Spleen (tissue), 11 donors: ENCODE measurements at regions not wholly inside any gene's neighbourhood (a gene's known extent, or its start where the extent isn't known, plus 50 kb on each side); places are given as distances from the start of the nearest gene placed in this dataset.

Experiments used
- DNase-seq: peaks from one replicate; pipeline ENCODE4 v3.0.0-alpha.2; 2020
- H3K27ac ChIP-seq, 8 donors: fragments of 200-600 bp; sonication (generic) in 7 of 8; 1 replicate in 4 of 8; 2 replicates in 4 of 8; pipeline versions ENCODE4 v1.5.0 to v1.8.0; 2016 to 2021; ENCODE audit warnings: inconsistent platforms in 4 of 8, mild to moderate bottlenecking in 4 of 8, moderate library complexity in 1 of 8
- H3K27me3 ChIP-seq, 7 donors: fragments of 200-600 bp; sonication (generic) in 6 of 7; replicated peaks in 1 of 7; 1 replicate in 4 of 7; 2 replicates in 3 of 7; pipeline versions ENCODE4 v1.5.0 to v1.8.0; 2016 to 2021; ENCODE audit warnings: inconsistent platforms in 3 of 7, mild to moderate bottlenecking in 1 of 7
- H3K36me3 ChIP-seq, 6 donors: fragments of 200-600 bp; sonication (generic) in 5 of 6; 1 replicate in 4 of 6; 2 replicates in 2 of 6; pipeline versions ENCODE4 v1.5.0 to v1.8.0; 2016 to 2021; ENCODE audit warnings: inconsistent platforms in 2 of 6
- H3K4me1 ChIP-seq, 6 donors: fragments of 200-600 bp; sonication (generic) in 5 of 6; 1 replicate in 3 of 6; 2 replicates in 3 of 6; pipeline versions ENCODE4 v1.5.0 to v1.8.0; 2016 to 2021; ENCODE audit warnings: inconsistent platforms in 3 of 6
- H3K4me3 ChIP-seq, 8 donors: fragments of 200-600 bp; sonication (generic) in 7 of 8; 1 replicate in 4 of 8; 2 replicates in 4 of 8; pipeline versions ENCODE4 v1.5.0 to v1.8.0; 2016 to 2021; ENCODE audit warnings: inconsistent platforms in 4 of 8, mild to moderate bottlenecking in 4 of 8, moderate library complexity in 2 of 8
- H3K9me3 ChIP-seq, 8 donors: fragments of 200-600 bp; sonication (generic) in 7 of 8; 1 replicate in 4 of 8; 2 replicates in 4 of 8; pipeline versions ENCODE4 v1.5.0 to v1.8.0; 2016 to 2021; ENCODE audit warnings: inconsistent platforms in 4 of 8
- CTCF ChIP-seq, 11 experiments: fragments of 200-600 bp in 7 of 11; fragments of 450-650 bp in 4 of 11; sonication (generic) in 4 of 11; IDR thresholded peaks in 8 of 11; conservative IDR thresholded peaks in 3 of 11; 1 replicate in 7 of 11; 2 replicates in 4 of 11; pipeline versions ENCODE4 v1.4.0 to v1.8.0; 2016 to 2021; ENCODE audit warnings: antibody characterized with exemption in 11 of 11, inconsistent platforms in 4 of 11, mild to moderate bottlenecking in 1 of 11
- POLR2A ChIP-seq, 3 donors: fragments of 450-650 bp; IDR thresholded peaks; one replicate each; pipeline ENCODE4 v1.5.1; 2017; ENCODE audit warnings: antibody characterized with exemption in 3 of 3, mild to moderate bottlenecking in 1 of 3
- POLR2AphosphoS5 ChIP-seq, 3 donors: sonication (generic); formaldehyde crosslinking; IDR thresholded peaks; one replicate each; pipeline ENCODE4 v1.5.1; 2017; ENCODE audit warnings: antibody characterized with exemption in 3 of 3
- WGBS, 5 donors: extraction: QIAGEN DNeasy Blood & Tissue Kit in 3 of 5; methylation state at CpG; one replicate each; pipeline versions ENCODE4 v1.1.5 to v1.1.7; 2013 to 2018; 5-methylcytosine and 5-hydroxymethylcytosine counted together
- intact Hi-C: fragments of 100-400 bp; cut with DNase I; formaldehyde crosslinking; loops from one replicate; pipeline ENCODE4 v1.15.0; 2023; ENCODE audit warnings: low total_unique reads
- donor health status: healthy with polysubstance abuse.
- donor health status: DM: no; HTN: no; CAD: no; lungs with moderate emphysema.
- donor health status: DM: no; HTN: no; CAD: no.
- donor health status: Bipolar disorder and iron deficiency.
- donor health status: healthy.
- donor health status: DM: no; HTN: no; CAD: no.
- donor health status: DM: yes; HTN: yes; CAD: no.

GRCh38 chr1:2949966-2950925 lies 71.0 kb upstream of the ACTRT2 start:
- H3K36me3 ChIP-seq, result no peaks in the 10 kb centered on the region
- intact Hi-C loops, result no loop called here
- DNase-seq, result peak; percentile 43
- H3K27me3 ChIP-seq, result peaks cover 0 to 52% (median 7%) of the 10 kb centered on the region in 7 donors
- H3K27ac ChIP-seq, result peak overlapping the region in 1 of 8 donors; percentile 25
- H3K4me1 ChIP-seq, result peaks cover 0 to 8% (median 4%) of the 10 kb centered on the region in 6 donors
- H3K4me3 ChIP-seq, result no peak overlapping the region
- TF ChIP-seq POLR2AphosphoS5 (IDR thresholded peaks at IDR 0.05) (no peak), CTCF (IDR thresholded peaks at IDR 0.05 in 8 of 11, conservative IDR thresholded peaks at IDR 0.05 in 3 of 11) (no peak), POLR2A (IDR thresholded peaks at IDR 0.05) (no peak)
- WGBS, 5 donors, result 77 to 83% (median 81%) methylated on average over 20 to 29 of the region's 29 CpGs
- H3K9me3 ChIP-seq, result peaks cover 0 to 39% (median 31%) of the 10 kb centered on the region in 8 donors

DNA sequence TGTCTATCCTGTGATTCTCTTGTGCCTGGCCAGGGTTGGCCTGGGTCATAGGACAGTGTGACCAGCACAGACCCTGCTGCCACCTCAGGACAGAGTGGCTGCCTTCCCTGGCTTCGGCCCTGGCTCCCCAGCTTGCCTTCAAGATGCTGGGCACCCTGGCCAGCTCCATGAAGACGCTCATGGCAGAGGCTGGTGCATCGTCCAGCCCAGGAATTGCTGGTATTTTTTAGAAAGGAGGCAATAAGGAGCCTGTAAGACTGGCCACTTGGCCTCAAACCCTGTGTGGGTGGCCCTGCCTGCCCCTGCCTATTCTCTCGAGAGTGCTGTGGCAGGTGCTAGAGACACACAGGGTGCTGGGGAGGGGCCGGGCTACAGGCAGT lies 70.4 kb upstream of the ACTRT2 start:
- intact Hi-C loops, result no loop called here
- WGBS, 5 donors, result 66 to 88% (median 80%) methylated on average over 5 of the region's 5 CpGs
- H3K36me3 ChIP-seq, result no peaks in the 10 kb centered on the region
- H3K4me1 ChIP-seq, result peaks cover 0 to 8% (median 4%) of the 10 kb centered on the region in 6 donors
- H3K4me3 ChIP-seq, result no peak overlapping the region
- peaks cover 0 to 48% (median 7%) of the 10 kb centered on the region in 7 donors for H3K27me3 ChIP-seq
- no peak overlapping the region for H3K27ac ChIP-seq
- DNase-seq, result peak; percentile 47
- TF ChIP-seq CTCF (IDR thresholded peaks at IDR 0.05 in 8 of 11, conservative IDR thresholded peaks at IDR 0.05 in 3 of 11) (no peak), POLR2AphosphoS5 (IDR thresholded peaks at IDR 0.05) (no peak), POLR2A (IDR thresholded peaks at IDR 0.05) (no peak)
- peaks cover 0 to 46% (median 37%) of the 10 kb centered on the region in 8 donors for H3K9me3 ChIP-seq

GRCh38 chr1:2951856-2952255 lies 69.4 kb upstream of the ACTRT2 start:
- 85 to 88% (median 87%) methylated on average over 13 to 14 of the region's 14 CpGs for WGBS, 5 donors
- Histone ChIP-seq H3K27ac (no peak overlapping the region), H3K9me3 (peaks cover 0 to 55% (median 47%) of the 10 kb centered on the region in 8 donors), H3K4me3 (no peak overlapping the region), H3K36me3 (no peaks in the 10 kb centered on the region), H3K4me1 (peaks cover 0 to 8% (median 4%) of the 10 kb centered on the region in 6 donors), H3K27me3 (peaks cover 0 to 38% (median 7%) of the 10 kb centered on the region in 7 donors)
- peak; percentile 66 for DNase-seq
- intact Hi-C loops, result no loop called here
- TF ChIP-seq CTCF (IDR thresholded peaks at IDR 0.05 in 8 of 11, conservative IDR thresholded peaks at IDR 0.05 in 3 of 11), result no peak
- TF ChIP-seq POLR2A (IDR thresholded peaks at IDR 0.05), result no peak
- TF ChIP-seq POLR2AphosphoS5 (IDR thresholded peaks at IDR 0.05), result no peak

DNA sequence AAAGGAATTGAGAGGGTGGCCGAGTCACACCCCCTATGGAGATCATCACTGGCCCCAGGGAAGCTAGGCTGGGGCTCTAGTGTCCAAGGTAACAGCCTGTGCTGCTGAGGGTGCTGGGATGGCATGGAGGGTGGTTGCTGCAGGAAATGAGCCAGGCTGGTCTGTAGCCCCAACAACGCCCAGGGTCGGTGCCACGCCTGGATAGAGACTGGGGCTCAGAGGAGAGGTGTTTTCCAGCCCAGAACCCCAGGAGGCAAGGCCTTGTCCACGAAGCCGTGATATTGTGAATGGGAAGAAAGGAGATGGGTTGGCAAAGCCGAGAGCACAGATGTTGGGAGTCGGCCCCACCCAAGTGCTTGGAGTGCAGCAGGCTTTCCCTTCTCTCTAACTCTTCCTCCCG lies 68.9 kb upstream of the ACTRT2 start:
- no peaks in the 10 kb centered on the region for H3K36me3 ChIP-seq
- DNase-seq, result peak; percentile 41
- 73 to 92% (median 83%) methylated on average over 9 of the region's 9 CpGs for WGBS, 5 donors
- H3K4me3 ChIP-seq, result no peak overlapping the region
- no peak for TF ChIP-seq CTCF (IDR thresholded peaks at IDR 0.05 in 8 of 11, conservative IDR thresholded peaks at IDR 0.05 in 3 of 11)
- no peak for TF ChIP-seq POLR2AphosphoS5 (IDR thresholded peaks at IDR 0.05)
- no peak for TF ChIP-seq POLR2A (IDR thresholded peaks at IDR 0.05)
- H3K9me3 ChIP-seq, result peaks cover 0 to 60% (median 52%) of the 10 kb centered on the region in 8 donors
- peaks cover 0 to 33% (median 6%) of the 10 kb centered on the region in 7 donors for H3K27me3 ChIP-seq
- peaks cover 0 to 6% (median 2%) of the 10 kb centered on the region in 6 donors for H3K4me1 ChIP-seq
- intact Hi-C loops, result no loop called here
- peak overlapping the region in 1 of 8 donors; percentile 26 for H3K27ac ChIP-seq
